Stomach (tissue), 8 donors: ENCODE measurements at regions not wholly inside any gene's neighbourhood (a gene's known extent, or its start where the extent isn't known, plus 50 kb on each side); places are given as distances from the start of the nearest gene placed in this dataset.

ENCODE experiments used
- DNase-seq, 2 donors: peaks; one replicate each; pipeline versions ENCODE4 v3.0.0 to v3.0.0-alpha.2; 2013 to 2019
- H3K27ac ChIP-seq, 5 donors: fragments of 200-600 bp in 4 of 5; sonication (generic) in 4 of 5; one replicate each; pipeline ENCODE4 v1.5.1; 2013 to 2019; ENCODE audit warnings: mild to moderate bottlenecking in 1 of 5, moderate library complexity in 1 of 5
- H3K27me3 ChIP-seq, 3 donors: fragments of 200-600 bp; sonication (generic); one replicate each; pipeline ENCODE4 v1.5.1; 2017 to 2019; ENCODE audit warnings: mixed run types in 1 of 3
- H3K36me3 ChIP-seq, 4 donors: fragments of 200-600 bp; sonication (generic); 1 replicate in 3 of 4; 2 replicates in 1 of 4; pipeline ENCODE4 v1.5.1; 2016 to 2019
- H3K4me1 ChIP-seq, 4 donors: fragments of 200-600 bp; sonication (generic); one replicate each; pipeline ENCODE4 v1.5.1; 2016 to 2019
- H3K4me3 ChIP-seq, 4 donors: fragments of 200-600 bp; sonication (generic) in 3 of 4; one replicate each; pipeline ENCODE4 v1.5.1; 2016 to 2019; ENCODE audit warnings: mild to moderate bottlenecking in 1 of 4
- H3K9me3 ChIP-seq, 4 donors: fragments of 200-600 bp; sonication (generic); one replicate each; pipeline ENCODE4 v1.5.1; 2016 to 2019
- EP300 ChIP-seq: sonication (generic); formaldehyde crosslinking; IDR thresholded peaks from one replicate; pipeline ENCODE4 v1.6.1; 2017; ENCODE audit warnings: antibody characterized with exemption
- POLR2A ChIP-seq, 4 donors: fragments of 450-650 bp; IDR thresholded peaks; one replicate each; pipeline ENCODE4 v1.6.1; 2016; ENCODE audit warnings: antibody characterized with exemption in 4 of 4, control low read depth in 2 of 4, mild to moderate bottlenecking in 1 of 4, moderate library complexity in 1 of 4
- POLR2AphosphoS5 ChIP-seq, 3 donors: sonication (generic); formaldehyde crosslinking; IDR thresholded peaks; one replicate each; pipeline ENCODE4 v1.6.1; 2016; ENCODE audit warnings: antibody characterized with exemption in 3 of 3
- WGBS, 5 donors: extraction: QIAGEN DNeasy Blood & Tissue Kit in 3 of 5; methylation state at CpG; one replicate each; pipeline versions ENCODE4 v1.1.5 to v1.1.7; 2013 to 2018; 5-methylcytosine and 5-hydroxymethylcytosine counted together
- intact Hi-C: fragments of 100-400 bp; cut with DNase I; formaldehyde crosslinking; loops from one replicate; pipeline ENCODE4 v1.15.1; 2023; ENCODE audit warnings: low total_unique reads
- TF ChIP-seq, protein P1 (sequence below), 7 experiments: fragments of 450-650 bp in 4 of 7; fragments of 200-600 bp in 3 of 7; sonication (generic) in 3 of 7; IDR thresholded peaks; one replicate each; pipeline ENCODE4 v1.5.1; 2016 to 2019; ENCODE audit warnings: antibody characterized with exemption in 7 of 7, control low read depth in 2 of 7, mild to moderate bottlenecking in 1 of 7
- donor health status: healthy with polysubstance abuse.
- donor health status: Bipolar disorder and iron deficiency.
- donor health status: healthy.

DNA sequence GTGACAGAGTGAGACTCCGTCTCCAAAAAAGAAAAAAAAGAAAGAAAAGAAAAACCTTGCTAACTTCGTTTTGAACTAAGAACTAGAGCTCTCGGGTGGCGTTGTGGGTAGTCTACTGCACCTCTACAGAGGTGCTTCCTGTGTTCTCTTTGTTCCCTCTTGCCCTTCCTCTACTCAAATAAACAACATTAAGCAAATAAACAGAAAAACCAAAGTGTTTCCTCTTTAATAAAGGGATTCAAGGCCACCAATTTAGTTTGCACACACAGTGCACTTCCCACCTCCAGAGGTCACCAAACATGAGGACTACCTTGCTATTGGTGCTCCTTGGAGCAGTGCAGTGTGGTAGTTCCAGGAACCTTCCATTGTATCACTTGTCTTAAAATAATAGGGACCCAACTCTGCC is 354.2 kb upstream of the TBL1XR1 start:
- no peak overlapping the region for H3K27ac ChIP-seq
- H3K36me3 ChIP-seq = no peaks in the 10 kb centered on the region
- intact Hi-C loops = no loop called here
- H3K4me3 ChIP-seq = no peak overlapping the region
- H3K9me3 ChIP-seq = no peaks in the 10 kb centered on the region
- WGBS, 5 donors = 82 to 85% (median 83%) methylated on average over 4 of the region's 4 CpGs
- peaks cover 0 to 11% (median 2%) of the 10 kb centered on the region in 4 donors for H3K4me1 ChIP-seq
- DNase-seq = no peak
- H3K27me3 ChIP-seq = no peaks in the 10 kb centered on the region
- TF ChIP-seq, protein P1, sequence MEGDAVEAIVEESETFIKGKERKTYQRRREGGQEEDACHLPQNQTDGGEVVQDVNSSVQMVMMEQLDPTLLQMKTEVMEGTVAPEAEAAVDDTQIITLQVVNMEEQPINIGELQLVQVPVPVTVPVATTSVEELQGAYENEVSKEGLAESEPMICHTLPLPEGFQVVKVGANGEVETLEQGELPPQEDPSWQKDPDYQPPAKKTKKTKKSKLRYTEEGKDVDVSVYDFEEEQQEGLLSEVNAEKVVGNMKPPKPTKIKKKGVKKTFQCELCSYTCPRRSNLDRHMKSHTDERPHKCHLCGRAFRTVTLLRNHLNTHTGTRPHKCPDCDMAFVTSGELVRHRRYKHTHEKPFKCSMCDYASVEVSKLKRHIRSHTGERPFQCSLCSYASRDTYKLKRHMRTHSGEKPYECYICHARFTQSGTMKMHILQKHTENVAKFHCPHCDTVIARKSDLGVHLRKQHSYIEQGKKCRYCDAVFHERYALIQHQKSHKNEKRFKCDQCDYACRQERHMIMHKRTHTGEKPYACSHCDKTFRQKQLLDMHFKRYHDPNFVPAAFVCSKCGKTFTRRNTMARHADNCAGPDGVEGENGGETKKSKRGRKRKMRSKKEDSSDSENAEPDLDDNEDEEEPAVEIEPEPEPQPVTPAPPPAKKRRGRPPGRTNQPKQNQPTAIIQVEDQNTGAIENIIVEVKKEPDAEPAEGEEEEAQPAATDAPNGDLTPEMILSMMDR (IDR thresholded peaks at IDR 0.05) = no peak
- TF ChIP-seq POLR2A (IDR thresholded peaks at IDR 0.05) (no peak), POLR2AphosphoS5 (IDR thresholded peaks at IDR 0.05) (no peak), EP300 (no peak)

DNA sequence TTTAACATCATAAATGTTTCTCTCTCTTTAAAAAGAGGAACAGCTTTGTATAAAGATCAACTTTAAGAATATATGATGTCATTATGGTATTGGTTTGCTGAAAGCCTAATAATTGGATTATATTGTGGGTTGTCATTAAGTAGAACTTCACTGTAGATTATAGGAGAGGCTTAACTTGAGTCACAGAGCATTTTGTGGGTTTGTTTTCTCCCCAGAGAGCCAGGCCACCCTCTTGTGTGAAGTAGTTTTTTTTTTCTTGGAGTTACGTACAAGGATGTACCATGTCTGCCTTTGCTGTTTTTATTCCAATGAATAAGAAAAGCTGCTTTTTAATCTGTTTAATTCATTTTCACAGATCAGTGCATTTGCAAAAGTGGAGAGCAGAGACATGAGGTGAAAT is 354.8 kb upstream of the TBL1XR1 start:
- no peaks in the 10 kb centered on the region for H3K36me3 ChIP-seq
- WGBS, 5 donors = 85 to 97% (median 90%) methylated on average over 1 of the region's 1 CpG
- no peak overlapping the region for H3K27ac ChIP-seq
- no peaks in the 10 kb centered on the region for H3K9me3 ChIP-seq
- intact Hi-C loops = no loop called here
- TF ChIP-seq POLR2A (IDR thresholded peaks at IDR 0.05) (no peak), EP300 (no peak), POLR2AphosphoS5 (IDR thresholded peaks at IDR 0.05) (no peak)
- TF ChIP-seq, protein P1 (IDR thresholded peaks at IDR 0.05) = no peak
- no peak overlapping the region for H3K4me3 ChIP-seq
- H3K27me3 ChIP-seq = no peaks in the 10 kb centered on the region
- no peak for DNase-seq
- H3K4me1 ChIP-seq = peaks cover 0 to 11% (median 2%) of the 10 kb centered on the region in 4 donors

DNA sequence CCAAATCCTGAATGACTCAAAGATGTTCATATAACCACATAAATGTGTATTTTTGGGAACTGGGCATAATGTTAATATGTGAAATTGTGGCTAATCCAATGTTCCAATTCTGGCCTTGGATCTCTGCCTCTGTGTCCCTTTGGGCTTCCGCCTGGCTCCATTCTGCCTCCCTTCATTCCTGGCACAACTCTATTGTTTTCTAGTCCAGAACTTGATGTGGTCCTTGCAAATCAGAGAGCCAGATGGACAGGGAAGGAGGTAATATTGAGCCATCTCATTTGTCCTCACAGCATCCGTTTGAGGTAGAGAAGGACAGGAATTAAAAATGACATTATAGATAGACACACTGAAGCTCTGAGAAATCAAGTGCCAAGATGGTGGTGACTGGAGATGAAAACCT is 355.7 kb upstream of the TBL1XR1 start:
- H3K9me3 ChIP-seq = no peaks in the 10 kb centered on the region
- peaks cover 0 to 11% (median 2%) of the 10 kb centered on the region in 4 donors for H3K4me1 ChIP-seq
- no peak overlapping the region for H3K4me3 ChIP-seq
- H3K36me3 ChIP-seq = no peaks in the 10 kb centered on the region
- intact Hi-C loops = no loop called here
- no peak overlapping the region for H3K27ac ChIP-seq
- WGBS, 5 donors = 93 to 95% (median 94%) methylated on average over 2 of the region's 2 CpGs
- no peaks in the 10 kb centered on the region for H3K27me3 ChIP-seq
- TF ChIP-seq POLR2AphosphoS5 (IDR thresholded peaks at IDR 0.05) (no peak), EP300 (no peak), POLR2A (IDR thresholded peaks at IDR 0.05) (no peak)
- TF ChIP-seq, protein P1 (IDR thresholded peaks at IDR 0.05) = no peak
- no peak for DNase-seq

DNA sequence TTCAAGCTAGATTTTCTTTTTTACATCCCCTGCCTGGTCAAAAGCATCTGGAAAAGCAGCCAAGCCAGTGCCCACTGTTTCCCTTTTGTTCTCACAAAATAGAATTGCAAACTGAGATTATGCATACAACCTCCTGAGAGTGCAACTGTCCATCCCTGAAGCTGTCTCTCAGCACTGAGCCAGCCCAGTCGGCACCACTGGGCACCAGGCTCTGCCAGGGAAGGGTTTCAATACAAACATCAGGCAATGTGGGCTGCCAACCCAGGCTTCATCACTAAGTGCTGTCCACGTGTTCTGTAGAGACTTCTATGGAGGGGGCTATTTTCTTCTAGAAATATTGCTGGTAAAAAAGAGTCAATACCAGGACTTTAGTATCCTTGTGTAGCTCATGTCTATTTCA is 356.3 kb upstream of the TBL1XR1 start:
- H3K4me3 ChIP-seq = no peak overlapping the region
- TF ChIP-seq, protein P1 (IDR thresholded peaks at IDR 0.05) = no peak
- no peak for TF ChIP-seq EP300
- no peak for TF ChIP-seq POLR2A (IDR thresholded peaks at IDR 0.05)
- TF ChIP-seq POLR2AphosphoS5 (IDR thresholded peaks at IDR 0.05) = no peak
- H3K36me3 ChIP-seq = no peaks in the 10 kb centered on the region
- no peaks in the 10 kb centered on the region for H3K27me3 ChIP-seq
- no peak for DNase-seq
- H3K9me3 ChIP-seq = no peaks in the 10 kb centered on the region
- peaks cover 0 to 11% (median 2%) of the 10 kb centered on the region in 4 donors for H3K4me1 ChIP-seq
- intact Hi-C loops = no loop called here
- WGBS, 5 donors = 42 to 81% (median 66%) methylated on average over 2 of the region's 2 CpGs
- H3K27ac ChIP-seq = no peak overlapping the region
